Endothelial cell (in vitro differentiated cells): ENCODE measurements at regions not wholly inside any gene's neighbourhood (a gene's known extent, or its start where the extent isn't known, plus 50 kb on each side); places are given as distances from the start of the nearest gene placed in this dataset.
A peak's percentile ranks its signal among the peaks of the same experiment; 100 is the strongest.
"Not testable (repeated sequence)": the region's sequence is repeated elsewhere in the genome, so short reads cannot be mapped to it uniquely, and the experiment has no call there.

Experiments
- DNase-seq: peaks from one replicate; pipeline ENCODE4 v3.0.0; 2021; ENCODE audit warnings: low spot score
- H3K27ac Mint-ChIP-seq: one replicate; pipeline ENCODE4 v1.8.0; 2021; ENCODE audit warnings: mixed read lengths, inconsistent platforms; ENCODE audit not compliant: unreplicated experiment
- H3K27me3 Mint-ChIP-seq: one replicate; pipeline ENCODE4 v1.8.0; 2021; ENCODE audit warnings: mild to moderate bottlenecking, moderate library complexity, mixed read lengths, inconsistent platforms; ENCODE audit not compliant: unreplicated experiment
- H3K36me3 Mint-ChIP-seq: one replicate; pipeline ENCODE4 v1.8.0; 2021; ENCODE audit warnings: mild to moderate bottlenecking, low read depth, mixed read lengths, inconsistent platforms; ENCODE audit not compliant: unreplicated experiment
- H3K4me1 Mint-ChIP-seq: one replicate; pipeline ENCODE4 v1.8.0; 2021; ENCODE audit warnings: mild to moderate bottlenecking, mixed read lengths, inconsistent platforms; ENCODE audit not compliant: unreplicated experiment
- H3K4me3 Mint-ChIP-seq: one replicate; pipeline ENCODE4 v1.8.0; 2021; ENCODE audit warnings: mild to moderate bottlenecking, mixed read lengths, inconsistent platforms; ENCODE audit not compliant: unreplicated experiment
- H3K9me3 Mint-ChIP-seq: one replicate; pipeline ENCODE4 v1.8.0; 2021; ENCODE audit warnings: mixed read lengths, inconsistent platforms; ENCODE audit not compliant: unreplicated experiment
- CTCF ChIP-seq: fragments of 200-600 bp; sonication (generic); IDR thresholded peaks from one replicate; pipeline ENCODE4 v1.5.0; 2021; ENCODE audit warnings: antibody characterized with exemption; ENCODE audit not compliant: unreplicated experiment

DNA sequence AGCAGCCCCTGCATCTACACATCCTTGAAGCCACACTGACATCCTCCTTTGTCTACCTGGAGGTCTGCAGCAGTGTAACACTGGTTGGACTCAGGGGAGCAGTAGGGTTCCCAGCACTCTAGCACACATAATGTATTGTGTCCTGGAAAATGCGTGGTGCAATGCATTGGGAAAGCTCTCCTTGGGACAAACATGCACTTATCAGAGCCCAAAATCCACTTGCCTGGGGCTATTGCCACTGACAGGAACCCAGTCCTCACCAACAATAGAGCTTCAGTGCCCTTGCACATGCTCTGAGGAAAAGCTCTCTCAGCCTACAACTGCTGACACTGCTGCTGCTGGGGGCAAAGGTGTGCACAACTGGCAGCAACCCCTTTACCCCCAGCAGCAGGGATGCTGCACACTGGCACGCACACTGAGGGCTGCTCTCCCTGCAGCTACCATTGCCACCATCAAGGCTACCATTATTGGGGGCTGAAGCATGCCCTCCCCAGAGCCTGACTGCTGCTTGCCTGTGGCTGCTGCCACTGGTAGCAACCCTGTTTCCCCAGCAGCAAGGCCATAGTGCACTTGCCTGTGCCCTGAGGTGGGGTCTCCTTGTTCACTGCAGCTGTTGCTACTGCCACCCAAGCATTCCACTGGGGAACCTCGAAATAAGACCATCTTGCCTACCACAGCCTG is 221.9 kb downstream of the SLC38A4 start:
- no peak overlapping the region for H3K4me3 Mint-ChIP-seq
- peaks cover 2% of the 10 kb centered on the region for H3K4me1 Mint-ChIP-seq
- no peak for TF ChIP-seq CTCF
- H3K36me3 Mint-ChIP-seq = peaks cover 6% of the 10 kb centered on the region
- no peak overlapping the region for H3K27ac Mint-ChIP-seq
- H3K27me3 Mint-ChIP-seq = peaks cover 2% of the 10 kb centered on the region
- DNase-seq = no peak
- no peaks in the 10 kb centered on the region for H3K9me3 Mint-ChIP-seq

DNA sequence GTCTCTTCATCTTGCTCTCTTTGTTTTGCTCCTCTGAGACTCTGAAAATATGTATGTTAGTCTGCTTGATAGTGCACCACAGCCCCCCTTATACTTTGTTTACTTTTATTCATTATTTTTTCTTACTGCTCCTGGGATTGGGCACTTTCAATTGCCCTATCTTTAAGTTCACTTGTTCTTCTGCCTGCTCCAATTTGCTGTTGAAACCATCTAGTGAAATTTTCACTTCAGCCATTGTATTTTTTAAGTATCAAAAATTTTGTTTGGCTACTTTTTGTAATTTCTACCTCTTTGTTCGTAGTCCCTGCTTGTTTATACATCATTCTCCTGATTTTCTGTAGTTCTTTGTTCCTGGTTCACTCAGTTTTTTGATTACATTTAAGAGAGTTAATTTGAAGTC is 223.3 kb downstream of the SLC38A4 start:
- no peaks in the 10 kb centered on the region for H3K9me3 Mint-ChIP-seq
- H3K36me3 Mint-ChIP-seq = peaks cover 6% of the 10 kb centered on the region
- no peak for TF ChIP-seq CTCF
- H3K27me3 Mint-ChIP-seq = peaks cover 2% of the 10 kb centered on the region
- H3K4me1 Mint-ChIP-seq = no peaks in the 10 kb centered on the region
- no peak for DNase-seq
- no peak overlapping the region for H3K27ac Mint-ChIP-seq
- H3K4me3 Mint-ChIP-seq = no peak overlapping the region

- no peak for DNase-seq
- Mint-ChIP-seq H3K4me3 (no peak overlapping the region), H3K4me1 (peaks cover 3% of the 10 kb centered on the region), H3K36me3 (no peaks in the 10 kb centered on the region), H3K9me3 (peaks cover 3% of the 10 kb centered on the region), H3K27ac (no peak overlapping the region), H3K27me3 (peaks cover 1% of the 10 kb centered on the region)
- TF ChIP-seq CTCF = no peak
These were observed 218.6 kb upstream of the SLC38A2 start for GRCh38 chr12:46590991-46591703.

GRCh38 chr12:46585854-46586621 is 213.5 kb upstream of the SLC38A2 start:
- peaks cover 13% of the 10 kb centered on the region for H3K9me3 Mint-ChIP-seq
- no peak overlapping the region for H3K4me3 Mint-ChIP-seq
- H3K27me3 Mint-ChIP-seq = no peaks in the 10 kb centered on the region
- H3K36me3 Mint-ChIP-seq = peaks cover 4% of the 10 kb centered on the region
- no peak overlapping the region for H3K27ac Mint-ChIP-seq
- TF ChIP-seq CTCF = no peak
- peak; percentile 42 for DNase-seq
- H3K4me1 Mint-ChIP-seq = peaks cover 4% of the 10 kb centered on the region

DNA sequence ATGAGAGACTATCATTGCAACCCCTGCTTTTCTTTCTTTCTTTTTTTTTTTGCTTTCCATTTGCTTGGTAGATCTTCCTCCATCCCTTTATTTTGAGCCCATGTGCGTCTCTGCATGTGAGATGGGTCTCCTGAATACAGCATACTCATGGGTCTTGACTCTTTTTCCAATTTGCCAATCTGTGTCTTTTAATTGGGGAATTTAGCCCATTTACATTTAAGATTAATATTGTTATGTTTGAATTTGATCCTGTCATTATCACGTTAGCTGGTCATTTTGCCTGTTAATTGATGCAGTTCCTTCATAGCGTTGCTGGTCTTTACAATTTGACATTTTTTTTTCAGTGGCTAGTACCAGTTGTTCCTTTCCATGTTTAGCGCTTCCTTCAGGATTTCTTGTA is 211.5 kb upstream of the SLC38A2 start:
- H3K4me1 Mint-ChIP-seq, H3K27me3 Mint-ChIP-seq, DNase-seq, H3K36me3 Mint-ChIP-seq, H3K4me3 Mint-ChIP-seq, H3K27ac Mint-ChIP-seq: not testable (repeated sequence)
- peaks cover 13% of the 10 kb centered on the region for H3K9me3 Mint-ChIP-seq

DNA sequence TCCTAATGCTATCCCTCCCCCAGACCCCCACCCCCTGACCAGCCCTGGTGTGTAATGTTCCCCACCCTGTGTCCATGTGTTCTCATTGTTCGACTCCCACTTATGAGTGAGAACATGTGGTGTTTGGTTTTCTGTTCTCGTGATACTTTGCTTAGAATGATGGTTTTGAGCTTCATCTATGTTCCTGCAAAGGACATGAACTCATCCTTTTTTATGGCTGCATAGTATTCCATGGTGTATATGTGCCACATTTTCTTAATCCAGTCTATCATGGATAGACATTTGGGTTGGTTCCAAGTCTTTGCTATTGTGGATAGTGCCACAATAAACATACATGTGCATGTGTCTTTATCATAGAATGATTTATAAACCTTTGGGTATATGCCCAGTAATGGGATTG is 209.4 kb upstream of the SLC38A2 start:
- not testable (repeated sequence) for H3K27me3 Mint-ChIP-seq, H3K36me3 Mint-ChIP-seq, H3K4me1 Mint-ChIP-seq, H3K4me3 Mint-ChIP-seq, H3K27ac Mint-ChIP-seq, DNase-seq
- peaks cover 13% of the 10 kb centered on the region for H3K9me3 Mint-ChIP-seq
